Liver (tissue), 3 donors: ENCODE measurements at regions not wholly inside any gene's neighbourhood (a gene's known extent, or its start where the extent isn't known, plus 50 kb on each side); places are given as distances from the start of the nearest gene placed in this dataset.

Experiments used
- FOXA2 ChIP-seq: IDR thresholded peaks from 2 replicates; pipeline ENCODE4 v1.6.1; 2016; ENCODE audit warnings: antibody characterized with exemption
- HNF4A ChIP-seq, 2 donors: conservative IDR thresholded peaks; 2 replicates each; pipeline ENCODE4 v1.6.1; 2016; ENCODE audit warnings: antibody characterized with exemption in 2 of 2, mild to moderate bottlenecking in 2 of 2
- SP1 ChIP-seq: IDR thresholded peaks from 2 replicates; pipeline ENCODE4 v1.6.1; 2018; ENCODE audit warnings: antibody characterized with exemption, mild to moderate bottlenecking
- TF ChIP-seq, protein P1 (sequence below): fragments of 150-350 bp; IDR thresholded peaks from 2 replicates; pipeline ENCODE4 v1.5.1; 2017; ENCODE audit warnings: improper control_type of control experiment, low read depth, low read length; ENCODE audit not compliant: missing input control
- donor health status: healthy.
- donor health status: healthy.

DNA sequence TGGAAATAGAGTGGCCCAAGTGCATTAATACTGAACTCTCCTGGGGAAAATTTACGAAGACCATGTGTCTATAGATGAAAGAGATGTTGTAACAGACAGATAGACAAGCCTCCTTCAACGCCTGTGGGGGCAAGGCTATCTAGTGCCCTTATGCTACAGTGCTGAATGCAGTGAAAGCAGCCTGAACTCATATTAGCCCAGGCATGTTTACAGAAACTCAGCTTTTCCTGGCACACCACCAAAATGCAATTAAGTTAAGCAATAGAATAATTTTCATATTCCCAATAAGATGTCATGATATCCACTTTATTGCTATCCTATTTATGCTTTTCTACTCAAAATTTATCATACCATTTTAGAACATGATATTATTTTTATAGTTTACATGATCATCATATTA lies 277.0 kb downstream of the DIRAS2 start:
- TF ChIP-seq, protein P1, sequence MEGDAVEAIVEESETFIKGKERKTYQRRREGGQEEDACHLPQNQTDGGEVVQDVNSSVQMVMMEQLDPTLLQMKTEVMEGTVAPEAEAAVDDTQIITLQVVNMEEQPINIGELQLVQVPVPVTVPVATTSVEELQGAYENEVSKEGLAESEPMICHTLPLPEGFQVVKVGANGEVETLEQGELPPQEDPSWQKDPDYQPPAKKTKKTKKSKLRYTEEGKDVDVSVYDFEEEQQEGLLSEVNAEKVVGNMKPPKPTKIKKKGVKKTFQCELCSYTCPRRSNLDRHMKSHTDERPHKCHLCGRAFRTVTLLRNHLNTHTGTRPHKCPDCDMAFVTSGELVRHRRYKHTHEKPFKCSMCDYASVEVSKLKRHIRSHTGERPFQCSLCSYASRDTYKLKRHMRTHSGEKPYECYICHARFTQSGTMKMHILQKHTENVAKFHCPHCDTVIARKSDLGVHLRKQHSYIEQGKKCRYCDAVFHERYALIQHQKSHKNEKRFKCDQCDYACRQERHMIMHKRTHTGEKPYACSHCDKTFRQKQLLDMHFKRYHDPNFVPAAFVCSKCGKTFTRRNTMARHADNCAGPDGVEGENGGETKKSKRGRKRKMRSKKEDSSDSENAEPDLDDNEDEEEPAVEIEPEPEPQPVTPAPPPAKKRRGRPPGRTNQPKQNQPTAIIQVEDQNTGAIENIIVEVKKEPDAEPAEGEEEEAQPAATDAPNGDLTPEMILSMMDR, result no peak
- TF ChIP-seq HNF4A (conservative IDR thresholded peaks at IDR 0.05), result no peak
- TF ChIP-seq FOXA2, result no peak
- no peak for TF ChIP-seq SP1
